CMK (cell line): ENCODE measurements at regions not wholly inside any gene's neighbourhood (a gene's known extent, or its start where the extent isn't known, plus 50 kb on each side); places are given as distances from the start of the nearest gene placed in this dataset.
"Not testable (repeated sequence)": the region's sequence is repeated elsewhere in the genome, so short reads cannot be mapped to it uniquely, and the experiment has no call there.

Experiments used
- DNase-seq: peaks from one replicate; pipeline ENCODE4 v3.0.0-alpha.2; 2010; ENCODE audit warnings: low read depth

GRCh38 chr18:27581296-27581904 lies 396.3 kb upstream of the CHST9 start:
- no peak for DNase-seq

GRCh38 chr18:27579364-27579763 lies 394.3 kb upstream of the CHST9 start:
- DNase-seq, result no peak

GRCh38 chr18:27577752-27578151 lies 392.6 kb upstream of the CHST9 start:
- no peak for DNase-seq

- no peak for DNase-seq
These were observed 392.2 kb upstream of the CHST9 start for GRCh38 chr18:27577265-27577664.

- DNase-seq, result no peak
These were observed 382.3 kb upstream of the CHST9 start for GRCh38 chr18:27567434-27567833.

- no peak for DNase-seq
These were observed 379.0 kb upstream of the CHST9 start for GRCh38 chr18:27564066-27564465.

GRCh38 chr18:27558388-27559155 lies 373.5 kb upstream of the CHST9 start:
- no peak for DNase-seq

- no peak for DNase-seq
These were observed 371.6 kb upstream of the CHST9 start for GRCh38 chr18:27556741-27557140.

GRCh38 chr18:27549335-27550039 lies 364.4 kb upstream of the CHST9 start:
- DNase-seq, result no peak

GRCh38 chr18:27546991-27547390 lies 361.9 kb upstream of the CHST9 start:
- DNase-seq, result no peak

- no peak for DNase-seq
These were observed 359.1 kb upstream of the CHST9 start for GRCh38 chr18:27544206-27544605.

- DNase-seq, result no peak
These were observed 356.2 kb upstream of the CHST9 start for GRCh38 chr18:27541293-27541692.

GRCh38 chr18:27540111-27540510 lies 355.0 kb upstream of the CHST9 start:
- no peak for DNase-seq

- DNase-seq, result no peak
These were observed 343.9 kb upstream of the CHST9 start for GRCh38 chr18:27528925-27529521.

- no peak for DNase-seq
These were observed 342.7 kb upstream of the CHST9 start for GRCh38 chr18:27527856-27528255.

- DNase-seq, result no peak
These were observed 335.3 kb upstream of the CHST9 start for GRCh38 chr18:27520401-27520800.

GRCh38 chr18:27510036-27510633 lies 325.0 kb upstream of the CHST9 start:
- not testable (repeated sequence) for DNase-seq

GRCh38 chr18:27501671-27502070 lies 316.6 kb upstream of the CHST9 start:
- no peak for DNase-seq

- no peak for DNase-seq
These were observed 315.4 kb upstream of the CHST9 start for GRCh38 chr18:27500531-27500930.

GRCh38 chr18:27497246-27497645 lies 312.1 kb upstream of the CHST9 start:
- no peak for DNase-seq

GRCh38 chr18:27493182-27493581 lies 308.1 kb upstream of the CHST9 start:
- no peak for DNase-seq

- DNase-seq, result no peak
These were observed 306.7 kb upstream of the CHST9 start for GRCh38 chr18:27491772-27492171.
